Kidney tubule cell (primary cell): ENCODE measurements at regions not wholly inside any gene's neighbourhood (a gene's known extent, or its start where the extent isn't known, plus 50 kb on each side); places are given as distances from the start of the nearest gene placed in this dataset.
"Not testable (repeated sequence)": the region's sequence is repeated elsewhere in the genome, so short reads cannot be mapped to it uniquely, and the experiment has no call there.

Experiments
- DNase-seq: peaks from one replicate; pipeline ENCODE4 v3.0.0-alpha.2; 2018; ENCODE audit warnings: low spot score

DNA sequence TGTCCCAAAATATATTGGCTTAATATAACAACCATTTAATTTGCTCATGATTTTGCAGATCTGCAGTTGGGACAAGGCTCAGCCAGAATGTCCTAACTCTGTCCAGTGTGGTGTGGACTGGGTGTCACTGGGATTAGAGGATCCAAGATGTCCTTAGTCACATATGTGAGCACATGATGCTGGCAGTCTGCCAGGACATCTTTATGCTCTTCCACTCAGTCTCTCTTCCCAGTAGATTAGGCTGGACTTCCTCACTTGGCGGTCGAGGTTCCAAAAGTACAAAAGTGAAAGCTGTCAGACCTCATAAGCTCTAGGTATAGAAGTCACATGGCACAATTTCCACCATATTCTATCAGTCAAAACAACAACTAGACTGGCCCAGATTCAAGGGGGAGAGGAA, 167.9 kb upstream of the NTF3 start:
- no peak for DNase-seq

DNA sequence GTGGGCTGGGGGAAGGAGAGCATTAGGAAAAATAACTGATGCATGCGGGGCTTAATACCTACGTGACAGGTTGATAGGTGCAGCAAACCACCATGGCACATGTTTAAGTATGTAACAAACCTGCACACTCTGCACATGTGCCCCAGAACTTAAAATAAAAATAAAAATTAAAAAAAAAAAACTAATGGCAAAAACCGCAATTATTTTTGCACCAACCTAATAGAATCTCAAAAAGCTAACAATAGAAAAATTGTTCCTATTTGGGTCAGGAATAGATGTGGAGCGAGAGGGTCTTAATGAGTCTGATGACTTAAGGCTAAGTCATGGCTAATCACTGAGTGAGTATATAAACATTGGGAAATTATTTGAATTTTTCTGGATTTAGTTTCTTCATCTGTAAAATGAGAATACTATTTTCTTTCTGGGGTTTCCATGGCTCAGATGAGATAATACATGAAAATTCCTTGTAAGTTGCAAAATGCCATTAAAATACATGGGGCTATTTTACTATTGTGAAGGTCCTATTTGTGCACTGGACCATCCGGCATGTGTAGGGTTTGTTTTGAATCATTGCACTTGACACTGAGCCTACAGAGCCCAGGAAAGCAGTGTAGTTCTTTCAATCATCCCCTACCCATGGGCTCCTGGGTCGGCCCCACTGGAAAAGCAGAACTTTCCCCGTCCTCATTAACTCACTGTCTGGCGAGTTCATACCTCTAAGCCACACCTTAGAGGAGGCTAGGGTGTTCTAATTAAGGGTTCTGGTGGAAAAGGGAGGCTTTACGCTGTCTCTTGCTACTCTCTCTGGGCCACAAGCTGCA, 164.1 kb upstream of the NTF3 start:
- DNase-seq = no peak

DNA sequence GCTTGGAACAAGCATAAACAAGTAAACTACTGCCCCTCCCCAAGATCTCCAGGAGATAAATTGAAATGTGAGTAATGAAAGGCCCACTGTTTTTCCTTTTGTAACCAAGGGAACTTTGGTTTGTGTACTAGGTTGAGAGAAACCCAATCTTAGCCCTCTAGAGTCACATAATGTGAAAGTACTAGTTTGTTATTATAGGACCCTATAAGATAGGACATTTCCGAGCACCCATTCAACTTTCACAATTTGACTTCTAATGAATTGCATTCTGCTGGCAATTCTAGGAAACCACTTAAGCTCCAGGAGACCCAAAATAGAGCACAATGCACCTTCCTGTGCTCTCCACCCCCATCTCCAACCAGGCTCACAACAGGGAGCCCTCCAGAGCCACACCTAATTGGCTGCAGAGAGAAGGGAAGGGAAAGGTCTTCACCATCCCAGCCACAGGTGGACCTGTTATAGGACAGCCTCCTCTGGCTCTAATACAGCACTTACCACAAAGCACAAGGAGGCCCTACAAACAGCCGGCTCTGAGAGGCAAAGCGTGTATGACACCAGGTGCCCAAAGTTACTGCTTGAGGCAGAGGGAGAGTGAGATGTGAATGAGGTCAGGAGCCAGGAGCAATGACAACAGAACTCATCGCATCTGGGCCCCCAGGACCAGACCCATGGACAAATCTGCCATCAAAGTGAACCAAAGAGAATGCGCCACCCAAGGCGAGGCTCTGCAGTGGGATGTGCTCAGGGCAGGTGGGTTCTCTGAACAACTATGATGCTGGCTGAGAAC, 163.3 kb upstream of the NTF3 start:
- no peak for DNase-seq

DNA sequence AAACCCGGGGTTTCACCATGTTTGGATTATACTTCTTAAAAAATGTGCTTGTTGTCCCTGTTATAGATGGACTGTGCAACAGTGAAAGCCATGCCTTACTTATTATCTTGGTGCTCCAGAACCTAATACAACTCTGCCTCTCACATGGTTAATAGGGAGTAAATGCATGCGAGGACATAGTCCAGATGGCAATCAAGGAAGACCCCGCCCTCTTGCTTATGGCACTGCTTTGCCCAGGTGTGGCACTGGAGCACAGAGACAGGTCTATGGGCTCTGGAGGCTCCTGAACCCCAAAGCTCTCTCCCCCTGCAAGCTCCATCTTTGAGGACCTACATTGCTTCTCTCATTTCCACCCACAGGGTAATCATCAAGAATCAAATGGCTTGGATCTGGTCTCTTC, 162.1 kb upstream of the NTF3 start:
- no peak for DNase-seq

DNA sequence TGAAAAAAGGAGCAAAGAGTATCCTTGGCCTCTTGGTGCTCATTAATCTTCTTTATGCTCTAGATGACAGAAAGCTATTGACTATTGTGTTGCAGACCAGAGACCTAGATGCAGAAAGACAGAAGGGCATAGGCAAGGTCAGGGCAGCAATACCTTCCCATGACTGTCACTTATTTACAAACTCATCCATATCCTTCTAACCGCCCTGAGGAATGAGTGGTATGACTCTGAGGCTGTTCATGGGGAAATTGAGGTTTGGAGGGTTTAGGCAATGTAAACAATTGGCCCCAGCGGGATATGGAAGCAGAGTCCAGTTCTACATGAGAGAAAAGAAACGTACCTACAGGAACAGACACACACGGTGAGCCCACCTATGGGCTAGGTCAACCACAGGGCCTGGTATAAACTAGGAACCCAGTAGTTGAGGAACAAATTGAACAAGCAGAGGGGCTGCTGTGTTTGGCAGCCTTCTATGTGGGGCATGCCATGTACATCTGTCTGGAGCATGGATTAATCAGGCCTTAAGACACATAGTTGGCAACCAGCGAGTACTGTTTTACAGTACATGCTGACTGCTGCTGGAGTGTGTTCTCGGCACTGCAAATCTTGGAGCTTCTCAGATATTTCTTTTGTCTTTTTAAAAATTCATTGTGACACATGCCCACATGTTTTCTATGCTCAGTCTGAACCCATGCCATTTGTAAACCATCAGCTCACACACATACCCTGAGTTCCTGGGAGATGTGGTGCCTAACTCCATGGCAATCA, 159.7 kb upstream of the NTF3 start:
- no peak for DNase-seq

DNA sequence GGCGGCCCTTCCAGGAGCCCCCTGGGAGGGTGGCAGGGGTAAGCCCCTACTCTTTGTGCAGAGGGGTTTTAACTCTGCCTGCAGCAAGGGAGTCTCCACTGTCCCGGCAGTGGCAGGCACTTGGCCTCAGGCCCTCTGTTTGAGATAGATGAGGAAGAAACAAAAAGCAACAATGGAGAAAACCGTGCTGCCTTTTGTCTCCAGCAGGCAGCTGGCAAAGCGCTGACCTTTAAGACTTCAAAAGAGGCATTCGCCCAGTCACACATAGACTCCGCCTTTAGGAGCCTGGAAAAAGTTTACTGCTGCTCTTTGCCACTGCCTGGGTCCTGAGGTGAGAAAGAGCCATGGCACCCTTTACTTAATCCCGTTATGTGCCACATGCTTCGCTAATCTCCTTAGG, 158.2 kb upstream of the NTF3 start:
- no peak for DNase-seq

DNA sequence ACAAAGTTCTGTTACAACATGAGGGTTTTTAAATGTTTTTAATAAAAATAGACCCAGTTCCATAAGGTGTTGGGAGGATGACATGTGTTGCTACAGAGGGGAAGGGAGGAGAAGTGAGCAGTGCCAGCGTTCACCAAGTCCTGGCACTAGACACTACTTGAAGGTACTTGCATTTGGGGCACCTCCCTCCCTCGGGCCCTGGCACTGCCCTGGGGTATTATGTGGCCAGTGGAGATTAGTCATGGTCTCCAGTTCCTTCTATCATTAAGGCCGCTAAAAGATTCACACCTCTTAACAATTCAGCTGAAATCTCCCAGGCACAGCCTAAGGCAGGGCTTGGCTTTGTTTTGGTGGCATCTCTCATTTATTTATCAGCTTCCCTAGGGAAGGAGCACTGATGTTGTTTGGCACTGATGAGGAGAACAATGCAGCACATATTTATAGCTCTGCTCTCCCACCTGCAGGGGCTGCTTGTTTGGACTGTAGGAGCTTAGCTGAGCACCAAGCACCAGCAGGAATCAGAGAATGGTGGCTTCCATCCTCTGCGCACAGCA, 155.5 kb upstream of the NTF3 start:
- no peak for DNase-seq

DNA sequence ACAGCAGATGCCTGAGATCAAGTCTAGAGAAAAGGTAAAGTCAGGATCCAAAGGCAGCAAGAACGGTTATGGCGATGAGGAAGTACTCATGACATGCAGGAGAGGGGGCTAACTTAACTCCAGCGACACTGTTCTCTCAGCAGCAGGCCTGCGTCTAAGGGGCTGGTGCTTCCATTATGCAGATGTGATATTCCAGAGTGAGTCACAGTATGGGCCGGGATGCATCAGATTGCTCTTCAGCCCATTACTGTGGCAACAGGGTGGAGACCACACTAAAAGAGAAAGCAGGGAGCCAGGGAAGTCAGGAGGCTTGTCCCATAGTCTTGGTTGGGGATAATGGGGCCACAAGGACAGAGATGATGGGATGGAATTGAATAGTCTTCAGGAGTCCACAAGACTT, 151.8 kb upstream of the NTF3 start:
- DNase-seq = no peak

DNA sequence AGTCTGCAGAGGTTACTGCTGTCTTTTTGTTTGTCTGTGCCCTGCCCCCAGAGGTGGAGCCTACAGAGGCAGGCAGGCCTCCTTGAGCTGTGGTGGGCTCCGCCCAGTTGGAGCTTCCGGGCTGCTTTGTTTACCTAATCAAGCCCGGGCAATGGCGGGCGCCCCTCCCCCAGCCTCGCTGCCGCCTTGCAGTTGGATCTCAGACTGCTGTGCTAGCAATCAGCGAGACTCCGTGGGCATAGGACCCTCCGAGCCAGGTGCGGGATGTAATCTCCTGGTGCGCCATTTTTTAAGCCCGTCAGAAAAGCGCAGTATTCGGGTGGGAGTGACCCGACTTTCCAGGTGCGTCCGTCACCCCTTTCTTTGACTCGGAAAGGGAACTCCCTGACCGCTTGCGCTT, 141.5 kb upstream of the NTF3 start:
- DNase-seq = not testable (repeated sequence)

DNA sequence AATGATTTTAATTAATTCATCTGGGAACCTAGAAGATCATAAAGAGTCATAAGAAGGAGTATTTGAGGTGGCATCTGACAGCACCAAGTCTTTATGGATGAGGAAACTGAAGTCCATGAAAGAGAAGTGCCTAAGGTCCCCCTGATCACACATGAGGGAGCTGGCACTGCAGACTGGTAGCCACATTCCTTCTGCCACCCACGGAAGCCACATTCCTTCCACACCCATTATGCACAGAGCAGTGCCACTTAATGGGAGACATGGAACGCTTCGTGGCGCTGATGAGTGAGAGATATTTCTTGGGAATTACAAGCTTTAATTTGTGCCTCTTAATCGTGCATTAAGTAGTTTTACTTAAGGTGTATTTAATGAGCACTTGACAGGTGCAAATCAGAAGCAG, 139.3 kb upstream of the NTF3 start:
- no peak for DNase-seq

DNA sequence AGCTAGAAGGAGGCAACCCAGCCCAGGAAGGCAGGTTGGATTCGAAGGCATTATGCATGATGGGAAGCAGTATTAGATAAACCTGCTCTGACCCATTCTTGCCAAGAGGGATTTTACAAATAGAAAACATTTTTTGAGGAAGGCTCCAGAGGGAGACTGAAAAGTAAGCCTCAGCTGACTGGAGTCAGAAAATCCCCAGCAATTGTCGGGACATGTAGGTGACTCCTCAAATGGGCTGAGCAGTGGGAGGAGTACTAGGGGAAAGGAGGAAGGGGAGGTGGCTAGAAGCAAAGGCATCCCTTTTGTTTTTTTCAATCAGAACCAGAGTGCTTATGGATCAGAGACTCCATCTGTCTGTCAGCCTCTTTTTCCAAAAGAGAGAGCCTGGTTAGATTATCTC, 138.1 kb upstream of the NTF3 start:
- DNase-seq = no peak

DNA sequence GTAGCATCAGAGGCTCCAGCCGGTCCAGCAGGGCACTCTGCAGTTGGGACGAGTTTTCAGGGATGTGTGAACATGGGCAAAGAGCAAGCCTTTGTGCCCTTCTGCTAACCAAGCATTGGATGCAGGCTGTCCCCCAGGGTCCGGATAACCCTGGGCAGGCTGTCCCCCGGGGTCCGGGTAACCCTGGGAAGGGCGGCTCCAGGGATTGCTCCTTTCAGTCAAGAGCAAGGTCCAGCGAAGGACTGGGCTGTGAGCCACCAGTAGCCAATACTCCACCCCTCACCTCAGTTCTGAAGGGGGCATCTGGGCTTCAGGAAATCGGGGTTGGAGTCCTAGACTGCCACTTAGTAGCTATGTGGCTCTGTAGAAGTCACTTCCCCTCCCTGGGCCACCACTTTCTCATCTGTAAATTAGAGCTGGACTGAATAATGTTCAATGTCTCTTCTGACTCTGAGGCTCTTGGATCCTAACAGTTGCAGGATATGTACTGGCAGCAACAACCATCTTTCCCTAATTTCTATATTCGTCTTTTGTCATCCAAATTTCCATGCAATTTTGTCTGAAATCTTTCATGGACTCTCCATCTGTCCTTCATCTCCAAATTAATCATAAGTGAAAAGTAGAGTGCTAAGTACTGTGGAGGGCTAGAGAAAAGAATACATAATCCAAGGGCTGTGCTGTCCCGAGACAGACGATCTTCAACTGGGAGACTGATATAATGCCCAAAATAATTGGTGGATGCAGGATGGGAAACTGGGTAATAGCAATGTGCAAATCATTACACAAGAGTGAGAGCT, 137.4 kb upstream of the NTF3 start:
- no peak for DNase-seq

DNA sequence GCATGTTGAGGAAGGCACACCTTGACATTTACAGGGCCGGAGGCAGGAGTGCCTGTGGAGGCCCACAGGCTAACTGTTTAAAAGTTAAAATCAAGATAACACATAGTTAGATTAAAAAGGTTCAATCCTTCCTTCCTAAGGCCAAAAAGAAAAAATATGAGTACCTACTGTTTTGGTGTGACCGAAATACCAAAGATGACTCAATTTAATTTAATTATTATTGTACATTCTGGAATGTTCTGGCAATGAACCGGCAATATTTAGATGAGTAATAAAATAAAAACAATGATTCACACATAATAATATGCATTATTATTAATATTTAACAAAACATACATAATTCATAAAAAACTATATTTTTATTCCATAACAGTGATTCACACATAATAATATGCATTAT, 136.8 kb upstream of the NTF3 start:
- DNase-seq = no peak

DNA sequence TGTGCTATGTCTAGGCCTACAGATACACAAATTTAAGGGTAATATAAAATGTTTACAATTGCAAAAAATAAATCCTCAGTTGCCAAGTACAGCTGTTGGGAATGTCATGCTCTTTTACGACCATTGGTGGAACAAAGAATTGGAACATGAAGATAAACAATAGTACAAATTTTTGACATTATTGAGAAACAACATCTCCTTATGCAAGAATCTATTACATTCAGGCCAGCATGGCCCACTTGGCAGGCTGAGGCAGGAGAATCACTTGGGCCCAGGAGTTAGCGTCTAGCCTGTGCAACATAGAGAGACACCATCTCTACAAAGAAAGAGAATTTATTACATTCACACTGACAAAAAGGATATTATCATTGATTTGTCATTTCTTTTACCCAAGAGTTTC, 135.9 kb upstream of the NTF3 start:
- DNase-seq = no peak

DNA sequence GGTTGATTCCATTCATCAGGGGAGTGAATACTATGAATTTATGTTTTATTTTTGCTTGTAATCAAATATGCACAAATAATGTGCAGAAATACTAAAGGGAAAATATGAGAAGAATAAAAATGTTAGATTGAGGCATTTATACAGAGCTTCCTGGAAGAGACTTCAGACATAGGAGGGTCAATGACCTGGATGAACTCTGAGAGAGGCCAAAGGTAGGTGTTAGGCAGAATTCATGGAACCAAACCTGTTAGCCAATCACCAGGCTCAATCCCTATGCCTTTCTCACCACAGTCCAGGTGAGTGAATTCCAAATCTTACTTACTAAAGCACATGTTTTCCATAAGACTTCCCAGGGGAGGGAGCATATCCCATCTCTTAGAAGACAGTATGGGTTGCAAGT, 130.4 kb upstream of the NTF3 start:
- no peak for DNase-seq

DNA sequence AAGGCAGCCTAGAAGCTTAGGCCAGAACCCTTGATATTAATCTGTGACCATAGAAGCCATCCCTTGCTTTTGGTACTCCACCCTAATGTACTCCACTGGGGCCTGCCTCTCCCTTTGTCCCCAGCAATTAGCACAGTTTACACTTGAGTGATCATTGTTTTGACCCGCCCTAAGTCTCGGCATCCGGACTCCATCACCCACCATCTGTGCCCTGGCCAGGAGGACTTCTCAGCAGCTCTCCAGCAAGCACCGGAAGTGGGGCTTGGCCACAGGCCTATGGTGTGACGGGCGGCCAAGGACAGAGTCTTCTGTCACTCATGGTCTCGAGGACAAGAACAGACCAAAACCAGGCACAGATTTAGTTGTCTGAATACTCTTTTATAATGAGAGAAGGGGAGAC, 126.5 kb upstream of the NTF3 start:
- DNase-seq = no peak

DNA sequence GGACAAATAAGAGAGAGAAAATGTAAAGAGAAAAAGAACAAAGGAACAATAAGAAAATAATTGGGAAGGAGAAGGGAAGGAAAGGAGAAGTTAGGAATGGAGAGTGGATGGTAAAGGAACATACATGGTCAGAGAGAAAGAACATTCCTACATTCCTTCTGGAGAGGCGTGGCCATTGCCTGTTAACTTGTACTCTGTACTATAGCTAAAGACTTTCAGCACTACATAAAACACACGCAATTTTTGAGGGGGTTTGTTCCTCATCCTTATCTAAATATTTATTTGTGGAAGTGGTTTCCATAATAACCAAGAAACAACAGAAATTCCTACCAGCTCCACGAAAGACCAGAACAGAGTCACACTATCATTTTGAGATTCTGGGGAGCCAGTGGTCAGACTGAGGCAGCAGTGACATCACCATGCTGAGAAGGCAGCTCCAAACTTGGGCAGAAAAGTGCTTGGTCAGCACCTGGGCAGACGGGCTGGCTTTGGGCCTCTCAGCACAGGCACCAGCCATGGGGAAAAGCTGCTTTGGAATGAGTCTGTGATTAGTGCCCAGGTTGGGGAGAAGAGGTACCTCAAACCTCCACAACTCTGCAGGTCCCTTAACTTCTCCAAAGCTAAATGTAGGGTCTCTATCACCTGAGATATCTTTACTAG, 125.9 kb upstream of the NTF3 start:
- DNase-seq = no peak

DNA sequence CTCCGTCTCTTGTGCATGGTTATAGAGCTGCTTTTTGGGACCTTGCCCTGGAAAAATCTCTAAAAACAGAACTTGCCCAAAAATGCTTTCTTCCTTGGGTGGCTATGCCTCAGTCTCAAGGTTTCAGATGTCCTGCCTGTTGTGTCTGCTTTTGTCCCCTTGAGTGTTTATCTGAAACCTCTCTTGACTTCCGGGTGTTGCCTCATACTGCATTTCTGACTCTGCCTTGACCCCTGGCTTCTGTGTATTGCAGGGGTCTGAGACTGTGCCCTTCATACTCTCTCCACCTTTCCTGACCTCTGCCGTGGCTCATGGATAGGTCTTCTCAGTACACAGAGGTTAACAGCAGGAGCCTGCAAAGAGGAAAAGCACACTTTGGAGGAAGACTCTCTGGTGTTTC, 124.8 kb upstream of the NTF3 start:
- no peak for DNase-seq

DNA sequence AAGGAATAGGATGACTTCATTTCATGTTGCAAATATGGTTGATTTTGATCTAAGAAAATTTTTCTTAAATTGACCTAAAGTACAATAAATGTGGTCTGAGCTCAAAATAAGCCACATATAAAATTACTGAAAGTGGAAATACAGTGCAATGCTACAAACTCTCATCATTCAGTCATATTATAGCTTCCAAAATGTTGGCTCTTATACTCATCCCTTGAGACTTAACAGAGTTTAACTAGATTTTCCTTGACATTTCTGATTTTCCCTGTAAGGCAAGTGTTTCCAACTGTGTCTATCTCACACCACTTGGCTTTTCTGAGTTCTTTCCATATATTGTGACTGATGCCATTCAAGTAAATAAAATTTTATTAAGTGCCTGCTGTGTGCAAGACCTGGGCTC, 123.7 kb upstream of the NTF3 start:
- DNase-seq = no peak

DNA sequence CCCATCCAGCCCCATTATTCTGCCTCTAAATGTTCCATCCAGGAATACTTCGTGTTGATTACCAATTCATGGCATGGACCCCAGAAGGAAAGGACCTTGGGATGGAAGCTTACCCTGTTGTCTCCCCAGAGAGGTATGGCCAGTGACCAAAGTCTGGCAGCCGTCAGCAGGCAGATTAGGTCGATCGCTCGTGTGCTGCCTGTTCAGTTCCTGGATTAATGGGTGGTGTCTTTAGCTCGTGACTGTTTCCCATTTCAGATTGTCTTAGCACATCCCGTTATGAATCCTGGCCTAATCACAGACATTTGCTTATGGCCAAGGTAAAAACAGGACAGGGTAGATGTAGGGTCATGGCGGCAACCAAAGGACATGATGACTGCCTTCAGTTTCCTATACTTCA, 122.9 kb upstream of the NTF3 start:
- no peak for DNase-seq

DNA sequence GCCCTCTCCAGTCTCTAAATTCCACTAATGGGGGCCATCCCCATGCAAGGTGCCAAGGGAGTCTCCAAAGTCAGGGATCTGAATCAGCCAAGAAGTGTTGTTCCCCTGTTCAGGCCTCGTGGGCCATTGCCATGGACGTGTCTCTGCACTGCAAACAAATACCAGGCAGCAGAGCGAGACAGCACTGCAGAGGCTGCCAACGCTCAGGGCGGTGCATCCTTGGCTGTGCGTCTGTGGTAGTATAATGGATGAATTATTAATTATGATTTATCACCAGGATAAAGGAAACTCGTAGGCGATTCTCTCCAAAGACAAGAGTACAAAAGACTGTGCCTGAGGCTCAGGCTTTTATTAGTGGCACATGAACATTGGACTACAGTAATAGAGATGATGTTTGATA, 122.3 kb upstream of the NTF3 start:
- peak; percentile 82 for DNase-seq
